Neural progenitor cell (in vitro differentiated cells): ENCODE measurements at regions not wholly inside any gene's neighbourhood (a gene's known extent, or its start where the extent isn't known, plus 50 kb on each side); places are given as distances from the start of the nearest gene placed in this dataset.

Source experiments
- DNase-seq: peaks from one replicate; pipeline ENCODE4 v3.0.0-alpha.2; 2016; ENCODE audit warnings: low spot score
- H2AFZ ChIP-seq: fragments of 200-600 bp; sonication (generic); replicated peaks from 2 replicates; pipeline ENCODE4 v1.6.1; 2016; ENCODE audit warnings: antibody characterized with exemption
- H3F3A ChIP-seq: fragments of 200-600 bp; sonication (generic); 2 replicates; pipeline ENCODE4 v1.6.1; 2016; ENCODE audit warnings: antibody characterized with exemption, low read depth
- H3K27ac ChIP-seq: fragments of 200-600 bp; sonication (generic); 2 replicates; pipeline ENCODE4 v1.5.1; 2016; ENCODE audit warnings: mild to moderate bottlenecking
- H3K27me3 ChIP-seq: fragments of 200-600 bp; sonication (generic); 2 replicates; pipeline ENCODE4 v1.6.1; 2016; ENCODE audit warnings: mild to moderate bottlenecking, moderate library complexity
- H3K36me3 ChIP-seq: fragments of 200-600 bp; sonication (generic); 2 replicates; pipeline ENCODE4 v1.5.1; 2016
- H3K4me1 ChIP-seq: fragments of 200-600 bp; sonication (generic); 2 replicates; pipeline ENCODE4 v1.6.1; 2016; ENCODE audit warnings: mixed run types
- H3K4me2 ChIP-seq: fragments of 200-600 bp; sonication (generic); 2 replicates; pipeline ENCODE4 v1.6.1; 2016
- H3K4me3 ChIP-seq: fragments of 200-600 bp; sonication (generic); 2 replicates; pipeline ENCODE4 v1.5.1; 2016
- H3K79me2 ChIP-seq: fragments of 200-600 bp; sonication (generic); 2 replicates; pipeline ENCODE4 v1.6.1; 2016; ENCODE audit warnings: low read depth
- H3K9ac ChIP-seq: fragments of 200-600 bp; sonication (generic); 2 replicates; pipeline ENCODE4 v1.6.1; 2016
- H3K9me3 ChIP-seq: fragments of 200-600 bp; sonication (generic); 2 replicates; pipeline ENCODE4 v1.5.1; 2016; ENCODE audit warnings: low read depth
- H4K20me1 ChIP-seq: fragments of 200-600 bp; sonication (generic); 2 replicates; pipeline ENCODE4 v1.6.1; 2016; ENCODE audit warnings: low read depth
- H3K27ac Mint-ChIP-seq: 3 replicates; pipeline ENCODE4 v1.8.0; 2021; ENCODE audit warnings: mixed read lengths
- H3K27me3 Mint-ChIP-seq: 2 replicates; pipeline ENCODE4 v1.8.0; 2022; ENCODE audit warnings: low read depth, mild to moderate bottlenecking, inconsistent platforms, moderate library complexity, mixed read lengths; ENCODE audit not compliant: insufficient read depth
- H3K36me3 Mint-ChIP-seq: 3 replicates; pipeline ENCODE4 v1.8.0; 2021; ENCODE audit warnings: mixed read lengths
- H3K4me1 Mint-ChIP-seq: 3 replicates; pipeline ENCODE4 v1.8.0; 2021; ENCODE audit warnings: mixed read lengths
- H3K4me3 Mint-ChIP-seq: 3 replicates; pipeline ENCODE4 v1.8.0; 2021; ENCODE audit warnings: mild to moderate bottlenecking, moderate library complexity, mixed read lengths
- H3K9me3 Mint-ChIP-seq: 3 replicates; pipeline ENCODE4 v1.8.0; 2020; ENCODE audit warnings: mixed read lengths
- CTCF ChIP-seq: fragments of 200-600 bp; sonication (generic); IDR thresholded peaks from 2 replicates; pipeline ENCODE4 v1.5.1; 2017; ENCODE audit warnings: antibody characterized with exemption, mild to moderate bottlenecking
- EZH2 ChIP-seq: fragments of 200-600 bp; sonication (generic); IDR thresholded peaks from 2 replicates; pipeline ENCODE4 v1.6.1; 2017; ENCODE audit warnings: antibody characterized with exemption, mild to moderate bottlenecking, moderate library complexity
- EZH2phosphoT487 ChIP-seq: fragments of 200-600 bp; sonication (generic); IDR thresholded peaks from 2 replicates; pipeline ENCODE4 v1.6.1; 2017; ENCODE audit warnings: antibody characterized with exemption

GRCh38 chr6:28767133-28767532 is 156.7 kb downstream of the TRIM27 start:
- DNase-seq, result no peak
- peaks cover 14% of the 10 kb centered on the region for H3K9me3 Mint-ChIP-seq
- Histone ChIP-seq H3K4me2 (no peak overlapping the region), H3F3A (peaks cover 23% of the 10 kb centered on the region), H3K9ac (no peak overlapping the region), H3K9me3 (no peaks in the 10 kb centered on the region), H2AFZ (no peak overlapping the region), H3K79me2 (no peaks in the 10 kb centered on the region), H3K27me3 (peaks cover 100% of the 10 kb centered on the region), H3K36me3 (no peaks in the 10 kb centered on the region), H3K27ac (no peak overlapping the region), H4K20me1 (peaks cover 69% of the 10 kb centered on the region), H3K4me1 (peaks cover 14% of the 10 kb centered on the region), H3K4me3 (no peak overlapping the region)
- no peak overlapping the region for H3K4me3 Mint-ChIP-seq
- peaks cover 1% of the 10 kb centered on the region for H3K36me3 Mint-ChIP-seq
- H3K27ac Mint-ChIP-seq, result no peak overlapping the region
- H3K4me1 Mint-ChIP-seq, result peaks cover 8% of the 10 kb centered on the region
- TF ChIP-seq EZH2, result no peak
- TF ChIP-seq EZH2phosphoT487, result no peak
- TF ChIP-seq CTCF, result no peak
- H3K27me3 Mint-ChIP-seq, result peaks cover 95% of the 10 kb centered on the region

GRCh38 chr6:28767691-28768090 is 156.1 kb downstream of the TRIM27 start:
- Histone ChIP-seq H3K36me3 (no peaks in the 10 kb centered on the region), H3K4me2 (no peak overlapping the region), H3F3A (peaks cover 28% of the 10 kb centered on the region), H3K27me3 (peaks cover 100% of the 10 kb centered on the region), H3K4me3 (no peak overlapping the region), H2AFZ (no peak overlapping the region), H4K20me1 (peaks cover 74% of the 10 kb centered on the region), H3K9ac (no peak overlapping the region), H3K4me1 (peaks cover 14% of the 10 kb centered on the region), H3K27ac (no peak overlapping the region), H3K9me3 (no peaks in the 10 kb centered on the region), H3K79me2 (no peaks in the 10 kb centered on the region)
- peaks cover 8% of the 10 kb centered on the region for H3K4me1 Mint-ChIP-seq
- no peak overlapping the region for H3K4me3 Mint-ChIP-seq
- TF ChIP-seq EZH2 (no peak), EZH2phosphoT487 (no peak), CTCF (no peak)
- DNase-seq, result no peak
- H3K9me3 Mint-ChIP-seq, result peaks cover 14% of the 10 kb centered on the region
- peaks cover 1% of the 10 kb centered on the region for H3K36me3 Mint-ChIP-seq
- no peak overlapping the region for H3K27ac Mint-ChIP-seq
- H3K27me3 Mint-ChIP-seq, result peaks cover 99% of the 10 kb centered on the region

- H3K27ac Mint-ChIP-seq, result no peak overlapping the region
- no peaks in the 10 kb centered on the region for H3K79me2 ChIP-seq
Measured at GRCh38 chr6:28768187-28768913, 155.4 kb downstream of the TRIM27 start.

More at GRCh38 chr6:28768187-28768913, 155.4 kb downstream of the TRIM27 start:
- Histone ChIP-seq H3F3A (peaks cover 34% of the 10 kb centered on the region), H3K9me3 (no peaks in the 10 kb centered on the region), H3K4me3 (no peak overlapping the region), H4K20me1 (peaks cover 81% of the 10 kb centered on the region), H3K9ac (no peak overlapping the region), H3K27ac (no peak overlapping the region), H2AFZ (no peak overlapping the region), H3K36me3 (no peaks in the 10 kb centered on the region), H3K27me3 (peaks cover 100% of the 10 kb centered on the region), H3K4me1 (peaks cover 21% of the 10 kb centered on the region), H3K4me2 (no peak overlapping the region)
- TF ChIP-seq EZH2phosphoT487, result no peak
- TF ChIP-seq EZH2, result no peak
- no peak for TF ChIP-seq CTCF
- peaks cover 14% of the 10 kb centered on the region for H3K9me3 Mint-ChIP-seq
- peaks cover 8% of the 10 kb centered on the region for H3K4me1 Mint-ChIP-seq
- peaks cover 99% of the 10 kb centered on the region for H3K27me3 Mint-ChIP-seq
- H3K36me3 Mint-ChIP-seq, result peaks cover 1% of the 10 kb centered on the region
- H3K4me3 Mint-ChIP-seq, result no peak overlapping the region
- DNase-seq, result no peak
